PC-3 (cell line): ENCODE measurements at regions not wholly inside any gene's neighbourhood (a gene's known extent, or its start where the extent isn't known, plus 50 kb on each side); places are given as distances from the start of the nearest gene placed in this dataset.

ENCODE experiments used
- EZH2 ChIP-seq: fragments of 300-600 bp; sonication (generic); IDR thresholded peaks from one replicate; pipeline ENCODE4 v1.6.1; 2017; ENCODE audit warnings: antibody characterized with exemption, mild to moderate bottlenecking, low read length; ENCODE audit not compliant: unreplicated experiment
- TF ChIP-seq, protein P1 (sequence below): fragments of 300-600 bp; sonication (generic); conservative IDR thresholded peaks from 2 replicates; pipeline ENCODE4 v1.5.1; 2017; ENCODE audit warnings: antibody characterized with exemption, low read depth, mild to moderate bottlenecking, low read length

DNA sequence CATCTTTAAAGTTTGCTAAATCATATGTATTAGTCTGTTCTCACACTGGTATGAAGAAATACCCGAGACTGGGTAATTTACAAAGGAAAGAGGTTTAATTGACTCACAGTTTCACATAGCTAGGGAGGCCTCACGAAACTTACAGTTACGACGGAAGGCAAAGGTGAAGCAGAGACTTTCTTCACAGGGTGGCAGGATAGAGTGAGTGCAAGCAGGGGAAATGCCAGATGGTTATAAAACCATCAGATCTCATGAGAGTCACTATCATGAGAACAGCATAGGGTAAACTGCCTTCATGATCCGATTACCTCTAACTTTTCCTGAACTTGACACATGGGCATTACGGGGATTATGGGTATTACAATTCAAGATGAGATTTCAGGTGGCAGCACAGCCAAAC lies 1075.2 kb upstream of the NRXN1 start:
- TF ChIP-seq, protein P1, sequence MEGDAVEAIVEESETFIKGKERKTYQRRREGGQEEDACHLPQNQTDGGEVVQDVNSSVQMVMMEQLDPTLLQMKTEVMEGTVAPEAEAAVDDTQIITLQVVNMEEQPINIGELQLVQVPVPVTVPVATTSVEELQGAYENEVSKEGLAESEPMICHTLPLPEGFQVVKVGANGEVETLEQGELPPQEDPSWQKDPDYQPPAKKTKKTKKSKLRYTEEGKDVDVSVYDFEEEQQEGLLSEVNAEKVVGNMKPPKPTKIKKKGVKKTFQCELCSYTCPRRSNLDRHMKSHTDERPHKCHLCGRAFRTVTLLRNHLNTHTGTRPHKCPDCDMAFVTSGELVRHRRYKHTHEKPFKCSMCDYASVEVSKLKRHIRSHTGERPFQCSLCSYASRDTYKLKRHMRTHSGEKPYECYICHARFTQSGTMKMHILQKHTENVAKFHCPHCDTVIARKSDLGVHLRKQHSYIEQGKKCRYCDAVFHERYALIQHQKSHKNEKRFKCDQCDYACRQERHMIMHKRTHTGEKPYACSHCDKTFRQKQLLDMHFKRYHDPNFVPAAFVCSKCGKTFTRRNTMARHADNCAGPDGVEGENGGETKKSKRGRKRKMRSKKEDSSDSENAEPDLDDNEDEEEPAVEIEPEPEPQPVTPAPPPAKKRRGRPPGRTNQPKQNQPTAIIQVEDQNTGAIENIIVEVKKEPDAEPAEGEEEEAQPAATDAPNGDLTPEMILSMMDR, result no peak
- no peak for TF ChIP-seq EZH2
